ENCODE measurements at regions not wholly inside any gene's neighbourhood (a gene's known extent, or its start where the extent isn't known, plus 50 kb on each side); places are given as distances from the start of the nearest gene placed in this dataset.

GRCh38 chr6:109311471-109311870 is 70.8 kb downstream of the CD164 start:
- TF ChIP-seq, protein P1, sequence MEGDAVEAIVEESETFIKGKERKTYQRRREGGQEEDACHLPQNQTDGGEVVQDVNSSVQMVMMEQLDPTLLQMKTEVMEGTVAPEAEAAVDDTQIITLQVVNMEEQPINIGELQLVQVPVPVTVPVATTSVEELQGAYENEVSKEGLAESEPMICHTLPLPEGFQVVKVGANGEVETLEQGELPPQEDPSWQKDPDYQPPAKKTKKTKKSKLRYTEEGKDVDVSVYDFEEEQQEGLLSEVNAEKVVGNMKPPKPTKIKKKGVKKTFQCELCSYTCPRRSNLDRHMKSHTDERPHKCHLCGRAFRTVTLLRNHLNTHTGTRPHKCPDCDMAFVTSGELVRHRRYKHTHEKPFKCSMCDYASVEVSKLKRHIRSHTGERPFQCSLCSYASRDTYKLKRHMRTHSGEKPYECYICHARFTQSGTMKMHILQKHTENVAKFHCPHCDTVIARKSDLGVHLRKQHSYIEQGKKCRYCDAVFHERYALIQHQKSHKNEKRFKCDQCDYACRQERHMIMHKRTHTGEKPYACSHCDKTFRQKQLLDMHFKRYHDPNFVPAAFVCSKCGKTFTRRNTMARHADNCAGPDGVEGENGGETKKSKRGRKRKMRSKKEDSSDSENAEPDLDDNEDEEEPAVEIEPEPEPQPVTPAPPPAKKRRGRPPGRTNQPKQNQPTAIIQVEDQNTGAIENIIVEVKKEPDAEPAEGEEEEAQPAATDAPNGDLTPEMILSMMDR (IDR thresholded peaks at IDR 0.05) = no peak
- TF ChIP-seq EZH2 (IDR thresholded peaks at IDR 0.05) = no peak
